NCI-H446 (cell line): ENCODE measurements at regions not wholly inside any gene's neighbourhood (a gene's known extent, or its start where the extent isn't known, plus 50 kb on each side); places are given as distances from the start of the nearest gene placed in this dataset.
"Not testable (repeated sequence)": the region's sequence is repeated elsewhere in the genome, so short reads cannot be mapped to it uniquely, and the experiment has no call there.

Experiments used
- DNase-seq, 2 experiments: peaks; one replicate each; lab custom pipeline; 2025; lab: John Stamatoyannopoulos, UW

DNA sequence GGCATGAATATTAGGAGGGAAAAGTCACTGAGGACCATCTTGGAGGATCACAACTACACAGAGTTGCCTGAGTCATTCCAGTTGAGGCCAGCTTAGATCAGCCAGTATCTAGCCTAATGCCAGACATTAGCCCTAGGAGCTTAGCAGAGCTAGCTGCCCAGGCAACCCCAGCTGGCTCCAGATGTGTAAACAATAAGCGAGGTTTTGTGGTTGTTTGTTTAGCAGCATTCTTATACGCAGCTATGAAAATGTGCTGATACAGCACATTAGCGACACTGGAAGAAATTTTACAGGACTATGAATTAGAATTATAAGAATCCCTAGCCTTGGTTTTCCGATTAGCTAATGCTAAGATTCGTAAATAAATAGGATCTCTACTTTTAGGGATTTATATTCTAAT is 59.3 kb downstream of the BTBD3 start:
- DNase-seq: no peak

- DNase-seq: no peak
These were observed 60.8 kb downstream of the BTBD3 start for GRCh38 chr20:11978496-11978895.

GRCh38 chr20:11979306-11979990 is 61.8 kb downstream of the BTBD3 start:
- DNase-seq: no peak

GRCh38 chr20:11980263-11980662 is 62.6 kb downstream of the BTBD3 start:
- DNase-seq: no peak

DNA sequence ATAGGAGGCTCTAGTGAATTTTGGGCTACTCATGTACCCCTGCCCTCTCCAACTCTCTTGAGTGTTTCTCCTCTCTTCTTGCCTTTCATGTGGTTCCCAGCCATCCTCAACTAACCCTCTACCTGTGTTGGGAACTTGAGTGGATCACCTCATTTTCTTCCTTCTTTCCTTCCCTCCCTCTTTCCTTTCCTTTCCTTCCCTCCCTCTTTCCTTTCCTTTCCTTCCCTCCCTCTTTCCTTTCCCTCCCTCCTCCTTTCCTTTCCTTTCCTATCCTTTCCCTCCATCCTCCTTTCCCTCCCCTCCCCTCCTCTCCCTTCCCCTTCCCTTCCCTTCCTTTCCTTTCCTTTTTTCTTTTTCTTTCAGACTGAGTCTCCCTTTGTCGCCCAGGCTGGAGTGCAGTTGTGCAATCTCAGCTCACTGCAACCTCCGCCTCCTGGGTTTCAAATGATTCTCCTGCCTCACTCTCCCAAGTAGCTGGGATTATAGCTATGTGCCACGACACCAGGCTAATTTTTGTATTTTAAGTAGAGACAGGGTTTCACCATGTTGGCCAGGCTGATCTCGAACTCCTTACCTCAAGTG is 63.8 kb downstream of the BTBD3 start:
- DNase-seq: no peak

- no peak for DNase-seq
These were observed 64.7 kb downstream of the BTBD3 start for GRCh38 chr20:11982289-11982954.

- DNase-seq: no peak
These were observed 65.3 kb downstream of the BTBD3 start for GRCh38 chr20:11982955-11983470.

DNA sequence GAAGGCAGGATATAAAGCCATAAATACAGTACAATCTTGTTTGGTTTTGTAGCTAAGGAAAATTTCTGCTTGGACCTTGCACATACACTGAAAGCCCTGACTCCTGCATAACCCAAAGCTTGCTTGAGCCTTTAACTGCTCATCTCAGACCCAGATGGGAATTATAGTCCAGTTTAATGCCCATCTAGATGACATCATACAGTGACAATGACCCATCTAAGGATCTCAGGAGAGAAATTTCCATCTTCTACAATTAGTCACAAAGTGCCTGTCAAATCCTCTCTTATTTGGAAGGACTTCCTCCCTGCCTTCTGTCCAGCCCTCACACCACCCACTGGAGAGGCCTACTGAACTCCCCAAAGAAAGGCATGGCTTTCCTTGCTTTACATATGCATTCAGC is 69.3 kb downstream of the BTBD3 start:
- DNase-seq: no peak

DNA sequence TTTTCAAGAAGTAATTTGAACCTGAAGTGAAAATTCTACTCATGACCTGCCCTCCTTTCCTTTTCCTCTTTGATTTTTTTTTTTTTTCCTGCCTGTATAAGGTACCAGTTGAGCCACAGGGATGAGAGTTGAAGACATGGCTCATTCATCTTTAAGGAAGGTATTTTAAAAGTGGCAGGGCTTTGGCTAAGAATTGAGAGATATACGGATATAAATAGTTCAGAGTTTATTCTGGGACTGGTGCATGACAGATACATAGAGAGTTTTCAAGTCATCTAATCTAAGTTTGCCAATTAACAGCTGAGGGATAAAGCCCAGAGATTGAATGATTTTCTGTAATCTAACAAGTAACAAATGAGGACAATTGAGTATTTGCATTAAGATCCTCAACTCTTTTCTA is 69.8 kb downstream of the BTBD3 start:
- no peak for DNase-seq

GRCh38 chr20:11989018-11989771 is 71.5 kb downstream of the BTBD3 start:
- no peak for DNase-seq

DNA sequence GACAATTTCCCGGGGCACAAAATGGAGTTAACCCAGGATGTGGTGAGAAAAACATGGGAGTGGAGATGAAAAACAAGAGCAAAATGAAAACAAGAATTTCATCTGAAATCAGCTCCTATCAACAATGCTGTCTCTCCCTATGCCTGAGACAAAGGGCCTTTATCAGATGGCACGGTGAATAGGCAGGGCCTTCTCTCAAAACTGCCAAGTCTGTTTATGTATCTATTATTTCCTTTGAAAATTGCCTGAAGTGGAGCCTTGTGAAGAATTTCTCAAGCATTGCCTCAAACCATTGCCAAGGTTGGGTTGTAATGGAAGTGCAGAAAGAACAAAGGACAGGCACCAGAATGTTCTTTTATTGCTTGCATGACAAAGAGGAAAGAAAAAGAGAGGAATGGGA is 74.7 kb downstream of the BTBD3 start:
- DNase-seq: no peak

- DNase-seq: no peak
These were observed 76.3 kb downstream of the BTBD3 start for GRCh38 chr20:11993886-11994461.

- no peak for DNase-seq
These were observed 78.3 kb downstream of the BTBD3 start for GRCh38 chr20:11995805-11996567.

DNA sequence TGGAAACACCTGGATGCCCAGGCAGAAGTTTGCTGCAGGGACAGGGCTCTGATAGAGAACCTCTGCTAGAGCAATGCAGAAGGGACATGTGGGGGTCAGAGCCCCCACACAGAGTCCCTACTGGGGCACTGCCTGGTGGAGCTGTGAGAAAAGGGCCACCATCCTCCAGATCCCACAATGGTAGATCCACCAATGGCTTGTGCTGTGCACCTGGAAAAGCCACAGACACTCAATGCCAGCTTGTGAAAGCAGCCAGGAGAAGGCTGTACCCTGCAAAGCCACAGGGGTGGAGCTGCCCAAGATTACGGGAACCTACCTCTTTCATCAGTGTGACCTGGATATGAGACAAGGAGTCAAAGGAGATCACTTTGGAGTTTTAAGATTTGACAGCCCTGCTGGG is 87.1 kb downstream of the BTBD3 start:
- DNase-seq: not testable (repeated sequence)

DNA sequence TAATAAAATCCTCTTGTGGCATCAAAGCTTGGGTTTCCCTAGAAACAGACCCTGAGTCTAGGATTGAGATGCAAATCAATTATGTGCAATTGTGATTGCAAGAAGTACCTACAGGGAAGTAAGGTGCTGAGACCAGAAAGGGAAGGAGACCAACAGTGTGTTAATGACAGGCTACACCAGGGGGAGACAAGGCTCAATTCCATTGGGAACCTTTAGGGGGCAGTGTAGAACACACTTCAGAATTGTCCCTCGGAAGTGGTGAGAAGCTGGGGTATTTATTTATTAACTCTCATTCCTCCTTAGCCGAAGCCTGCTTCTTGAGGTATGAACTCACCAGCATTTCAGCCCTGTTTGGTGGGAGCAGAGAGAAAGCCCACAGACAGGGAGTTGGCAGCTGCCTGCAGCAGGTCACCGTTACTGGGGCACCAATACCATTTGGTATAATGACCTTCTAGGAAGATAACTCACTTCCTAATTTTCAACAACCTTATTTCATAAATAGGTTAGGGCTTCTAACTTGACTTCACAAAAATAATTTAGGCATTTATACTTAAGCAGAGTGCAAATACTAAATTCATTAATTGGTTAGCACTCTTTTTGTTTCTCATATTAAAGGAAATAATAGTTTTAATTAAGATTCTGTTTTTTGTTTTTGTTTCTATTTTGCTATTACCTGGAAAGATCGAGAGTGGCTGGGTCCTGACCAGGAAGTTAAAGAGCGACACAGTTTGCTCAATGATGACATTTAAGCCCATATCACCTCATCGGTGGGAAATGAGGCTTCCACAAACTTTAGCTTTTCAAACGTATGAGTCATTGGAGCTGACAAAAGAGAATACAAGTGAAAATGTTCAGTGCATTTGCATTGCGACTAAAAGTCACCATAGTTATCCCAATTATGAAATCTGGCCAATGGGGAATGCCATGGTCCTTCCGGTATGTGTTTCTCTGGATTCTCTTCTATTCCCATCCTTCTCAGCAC is 94.8 kb downstream of the BTBD3 start:
- peak in 1 of 2 experiments; percentile 70 for DNase-seq

GRCh38 chr20:12014276-12014675 is 96.6 kb downstream of the BTBD3 start:
- DNase-seq: no peak

GRCh38 chr20:12014736-12015135 is 97.0 kb downstream of the BTBD3 start:
- DNase-seq: no peak

- no peak for DNase-seq
These were observed 98.6 kb downstream of the BTBD3 start for GRCh38 chr20:12016291-12016690.

GRCh38 chr20:12019715-12020114 is 102.0 kb downstream of the BTBD3 start:
- no peak for DNase-seq

DNA sequence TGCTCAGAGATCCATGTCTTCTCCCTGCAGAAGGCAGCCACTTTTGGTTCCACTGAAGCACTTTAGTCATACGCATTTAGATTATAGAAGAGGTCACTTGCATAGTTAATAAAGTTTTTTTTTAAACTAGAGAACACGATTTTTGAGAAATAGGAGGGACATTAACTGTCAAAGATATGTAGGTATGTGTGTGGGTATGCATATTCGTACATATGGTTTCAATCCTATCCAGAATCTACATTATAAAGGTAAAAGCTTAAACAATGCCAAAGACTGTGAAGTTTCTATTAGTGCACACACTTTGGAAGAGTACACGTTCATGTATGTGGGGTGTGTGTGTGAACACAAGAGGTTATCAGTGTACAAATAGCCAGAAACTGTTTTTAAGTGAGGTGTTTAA is 103.2 kb downstream of the BTBD3 start:
- DNase-seq: no peak
